ENCODE measurements at regions not wholly inside any gene's neighbourhood (a gene's known extent, or its start where the extent isn't known, plus 50 kb on each side); places are given as distances from the start of the nearest gene placed in this dataset.
"Not testable (repeated sequence)": the region's sequence is repeated elsewhere in the genome, so short reads cannot be mapped to it uniquely, and the experiment has no call there.

GRCh38 chr10:125238682-125239081 is 78.3 kb upstream of the CTBP2 start:
- no peak overlapping the region for H3K4me3 Mint-ChIP-seq (ENCODE audit: unreplicated experiment)
- H3K27ac Mint-ChIP-seq (ENCODE audit: unreplicated experiment), result no peak overlapping the region
- H3K27me3 Mint-ChIP-seq (ENCODE audit: low read depth), result peaks cover 3% of the 10 kb centered on the region
- DNase-seq (ENCODE audit: low spot score), result no peak
- no peak for TF ChIP-seq CTCF (IDR thresholded peaks at IDR 0.05)
- H3K36me3 Mint-ChIP-seq (ENCODE audit: low read depth), result peaks cover 15% of the 10 kb centered on the region
- peaks cover 19% of the 10 kb centered on the region for H3K9me3 Mint-ChIP-seq (ENCODE audit: low read depth)
- no peaks in the 10 kb centered on the region for H3K4me1 Mint-ChIP-seq (ENCODE audit: low read depth)

- no peak for DNase-seq (ENCODE audit: low spot score)
- peaks cover 12% of the 10 kb centered on the region for H3K4me1 Mint-ChIP-seq (ENCODE audit: low read depth)
- no peak overlapping the region for H3K27ac Mint-ChIP-seq (ENCODE audit: unreplicated experiment)
- H3K9me3 Mint-ChIP-seq (ENCODE audit: low read depth), result peaks cover 19% of the 10 kb centered on the region
- no peak overlapping the region for H3K4me3 Mint-ChIP-seq (ENCODE audit: unreplicated experiment)
- no peak for TF ChIP-seq CTCF (IDR thresholded peaks at IDR 0.05)
- no peaks in the 10 kb centered on the region for H3K27me3 Mint-ChIP-seq (ENCODE audit: low read depth)
- peaks cover 15% of the 10 kb centered on the region for H3K36me3 Mint-ChIP-seq (ENCODE audit: low read depth)
Measured at GRCh38 chr10:125236091-125236490, 75.7 kb upstream of the CTBP2 start.

- Mint-ChIP-seq H3K9me3 (ENCODE audit: low read depth) (peaks cover 19% of the 10 kb centered on the region), H3K27ac (ENCODE audit: unreplicated experiment) (no peak overlapping the region), H3K27me3 (ENCODE audit: low read depth) (no peaks in the 10 kb centered on the region), H3K4me1 (ENCODE audit: low read depth) (peaks cover 14% of the 10 kb centered on the region), H3K4me3 (ENCODE audit: unreplicated experiment) (no peak overlapping the region), H3K36me3 (ENCODE audit: low read depth) (peaks cover 15% of the 10 kb centered on the region)
- TF ChIP-seq CTCF (IDR thresholded peaks at IDR 0.05), result no peak
- no peak for DNase-seq (ENCODE audit: low spot score)
Measured at GRCh38 chr10:125235093-125236069, 75.0 kb upstream of the CTBP2 start.

- Mint-ChIP-seq H3K4me1 (ENCODE audit: low read depth) (peaks cover 14% of the 10 kb centered on the region), H3K9me3 (ENCODE audit: low read depth) (peaks cover 19% of the 10 kb centered on the region), H3K36me3 (ENCODE audit: low read depth) (peaks cover 15% of the 10 kb centered on the region)
- not testable (repeated sequence) for H3K4me3 Mint-ChIP-seq (ENCODE audit: unreplicated experiment); H3K27ac Mint-ChIP-seq (ENCODE audit: unreplicated experiment); H3K27me3 Mint-ChIP-seq (ENCODE audit: low read depth); DNase-seq (ENCODE audit: low spot score)
Measured at GRCh38 chr10:125234576-125234975, 74.2 kb upstream of the CTBP2 start.

- Mint-ChIP-seq H3K4me3 (ENCODE audit: unreplicated experiment) (no peak overlapping the region), H3K4me1 (ENCODE audit: low read depth) (peaks cover 14% of the 10 kb centered on the region), H3K27me3 (ENCODE audit: low read depth) (no peaks in the 10 kb centered on the region), H3K27ac (ENCODE audit: unreplicated experiment) (no peak overlapping the region), H3K36me3 (ENCODE audit: low read depth) (peaks cover 11% of the 10 kb centered on the region), H3K9me3 (ENCODE audit: low read depth) (peaks cover 14% of the 10 kb centered on the region)
- DNase-seq (ENCODE audit: low spot score), result no peak
- no peak for TF ChIP-seq CTCF (IDR thresholded peaks at IDR 0.05)
Measured at GRCh38 chr10:125233726-125234125, 73.4 kb upstream of the CTBP2 start.
